Hematopoietic multipotent progenitor cell (in vitro differentiated cells): ENCODE measurements at regions not wholly inside any gene's neighbourhood (a gene's known extent, or its start where the extent isn't known, plus 50 kb on each side); places are given as distances from the start of the nearest gene placed in this dataset.

Experiments
- DNase-seq, 3 donors: peaks; one replicate each; pipeline ENCODE4 v3.0.0-alpha.2; 2011 to 2015; ENCODE audit warnings: low read depth in 2 of 3, low spot score in 2 of 3

- no peak for DNase-seq
Measured at GRCh38 chr1:59219916-59220315, 77.0 kb upstream of the FGGY start.

GRCh38 chr1:59220356-59220755, 76.5 kb upstream of the FGGY start:
- peak in 1 of 3 donors; percentile 13 for DNase-seq

- no peak for DNase-seq
Measured at GRCh38 chr1:59223198-59223597, 73.7 kb upstream of the FGGY start.

- DNase-seq: no peak
Measured at GRCh38 chr1:59223989-59224634, 72.8 kb upstream of the FGGY start.

- DNase-seq: no peak
Measured at GRCh38 chr1:59225594-59226316, 71.1 kb upstream of the FGGY start.

- no peak for DNase-seq
Measured at GRCh38 chr1:59229138-59229537, 67.8 kb upstream of the FGGY start.

- no peak for DNase-seq
Measured at GRCh38 chr1:59230622-59231021, 66.3 kb upstream of the FGGY start.

- no peak for DNase-seq
Measured at GRCh38 chr1:59232216-59232615, 64.7 kb upstream of the FGGY start.

GRCh38 chr1:59233444-59233843, 63.5 kb upstream of the FGGY start:
- no peak for DNase-seq

- no peak for DNase-seq
Measured at GRCh38 chr1:59236721-59237545, 60.0 kb upstream of the FGGY start.

GRCh38 chr1:59237900-59238299, 59.0 kb upstream of the FGGY start:
- DNase-seq: no peak

GRCh38 chr1:59238333-59238934, 58.5 kb upstream of the FGGY start:
- DNase-seq: no peak

- no peak for DNase-seq
Measured at GRCh38 chr1:59238993-59239392, 57.9 kb upstream of the FGGY start.

- DNase-seq: no peak
Measured at GRCh38 chr1:59241909-59242308, 55.0 kb upstream of the FGGY start.

- no peak for DNase-seq
Measured at GRCh38 chr1:59242370-59242769, 54.5 kb upstream of the FGGY start.

- no peak for DNase-seq
Measured at GRCh38 chr1:59243550-59243949, 53.3 kb upstream of the FGGY start.

GRCh38 chr1:59243978-59244377, 52.9 kb upstream of the FGGY start:
- no peak for DNase-seq

- DNase-seq: no peak
Measured at GRCh38 chr1:59244891-59245290, 52.0 kb upstream of the FGGY start.
